ENCODE measurements at regions not wholly inside any gene's neighbourhood (a gene's known extent, or its start where the extent isn't known, plus 50 kb on each side); places are given as distances from the start of the nearest gene placed in this dataset.

GRCh38 chr10:45241865-45242520 lies 73.4 kb downstream of the OR13A1 start:
- no peak for TF ChIP-seq CTCF (IDR thresholded peaks at IDR 0.05)
- no peak for TF ChIP-seq POLR2A (IDR thresholded peaks at IDR 0.05)
- TF ChIP-seq POLR2AphosphoS5 (IDR thresholded peaks at IDR 0.05) = no peak
